Transverse colon (tissue), 4 donors: ENCODE measurements at regions not wholly inside any gene's neighbourhood (a gene's known extent, or its start where the extent isn't known, plus 50 kb on each side); places are given as distances from the start of the nearest gene placed in this dataset.

ENCODE experiments used
- DNase-seq: peaks from one replicate; pipeline ENCODE4 v3.0.0-alpha.2; 2019
- H3K27ac ChIP-seq, 4 donors: fragments of 200-600 bp; sonication (generic); 2 replicates each; pipeline ENCODE4 v1.5.1; 2016 to 2018; ENCODE audit warnings: inconsistent platforms in 4 of 4
- H3K27me3 ChIP-seq: fragments of 200-600 bp; sonication (generic); 2 replicates; pipeline ENCODE4 v1.5.1; 2017; ENCODE audit warnings: inconsistent platforms
- H3K36me3 ChIP-seq, 4 donors: fragments of 200-600 bp; sonication (generic); 2 replicates each; pipeline ENCODE4 v1.5.1; 2017 to 2019; ENCODE audit warnings: inconsistent platforms in 4 of 4
- H3K4me1 ChIP-seq, 4 donors: fragments of 200-600 bp; sonication (generic); 2 replicates each; pipeline ENCODE4 v1.5.1; 2017 to 2020; ENCODE audit warnings: inconsistent platforms in 4 of 4
- H3K4me3 ChIP-seq, 4 donors: fragments of 200-600 bp; sonication (generic); 1 replicate in 1 of 4; 2 replicates in 3 of 4; pipeline versions ENCODE4 v1.5.1 to v1.6.1; 2017 to 2019; ENCODE audit warnings: inconsistent platforms in 4 of 4
- H3K9me3 ChIP-seq, 2 donors: fragments of 200-600 bp; sonication (generic); 2 replicates each; pipeline ENCODE4 v1.5.1; 2017 to 2019; ENCODE audit warnings: inconsistent platforms in 2 of 2
- EP300 ChIP-seq: sonication (generic); formaldehyde crosslinking; IDR thresholded peaks from one replicate; pipeline ENCODE4 v1.6.1; 2017; ENCODE audit warnings: antibody characterized with exemption, low read depth
- POLR2A ChIP-seq: fragments of 450-650 bp; IDR thresholded peaks from one replicate; pipeline ENCODE4 v1.6.1; 2016; ENCODE audit warnings: antibody characterized with exemption, mild to moderate bottlenecking, moderate library complexity
- POLR2AphosphoS5 ChIP-seq, 3 donors: sonication (generic); formaldehyde crosslinking; IDR thresholded peaks; one replicate each; pipeline ENCODE4 v1.6.1; 2016; ENCODE audit warnings: antibody characterized with exemption in 3 of 3
- WGBS, 2 donors: methylation state at CpG; one replicate each; pipeline ENCODE4 v1.1.5; 2018; ENCODE audit warnings: low coverage in 1 of 2; 5-methylcytosine and 5-hydroxymethylcytosine counted together
- in situ Hi-C, 4 donors: fragments of 200-750 bp; cut with MboI; loops; one replicate each; pipeline versions ENCODE4 v1.15.0 to v1.15.1; 2017; ENCODE audit warnings: low sequenced_read_pairs in 3 of 4, low pct_ligation_motif_present in 1 of 4, low pct_unique_long_range_greater_than_20kb in 1 of 4
- intact Hi-C: fragments of 100-400 bp; cut with DNase I; formaldehyde crosslinking; loops from one replicate; pipeline ENCODE4 v1.15.1; 2023; ENCODE audit warnings: low total_unique reads
- TF ChIP-seq, protein P1 (sequence below), 5 experiments: fragments of 200-600 bp in 3 of 5; fragments of 450-650 bp in 2 of 5; sonication (generic) in 3 of 5; IDR thresholded peaks; 1 replicate in 2 of 5; 2 replicates in 3 of 5; pipeline ENCODE4 v1.5.1; 2016 to 2017; ENCODE audit warnings: antibody characterized with exemption in 5 of 5, inconsistent platforms in 3 of 5, mild to moderate bottlenecking in 2 of 5, moderate library complexity in 1 of 5

DNA sequence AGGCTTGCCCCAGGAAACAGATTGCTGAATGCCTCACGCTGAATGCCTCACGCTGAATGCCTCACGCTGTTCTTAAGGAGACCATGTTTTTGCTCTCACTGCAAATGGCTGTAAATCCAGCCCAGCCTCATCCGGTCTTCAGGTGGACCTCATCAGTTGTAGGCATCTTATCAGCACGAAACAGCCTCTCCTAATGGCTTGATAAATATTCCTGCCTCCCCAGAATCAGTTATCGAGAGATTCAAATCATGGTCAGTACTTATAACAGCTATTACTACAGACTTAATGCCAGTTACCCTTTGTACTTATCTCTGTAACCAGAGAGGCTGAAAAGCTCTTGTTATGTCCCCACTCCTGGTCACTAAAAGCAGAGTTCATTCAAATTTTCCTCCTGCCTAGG lies 290.6 kb downstream of the FZD1 start:
- H3K27ac ChIP-seq, result no peak overlapping the region
- H3K4me1 ChIP-seq, result no peaks in the 10 kb centered on the region
- no peak for TF ChIP-seq POLR2AphosphoS5 (IDR thresholded peaks at IDR 0.05)
- TF ChIP-seq, protein P1, sequence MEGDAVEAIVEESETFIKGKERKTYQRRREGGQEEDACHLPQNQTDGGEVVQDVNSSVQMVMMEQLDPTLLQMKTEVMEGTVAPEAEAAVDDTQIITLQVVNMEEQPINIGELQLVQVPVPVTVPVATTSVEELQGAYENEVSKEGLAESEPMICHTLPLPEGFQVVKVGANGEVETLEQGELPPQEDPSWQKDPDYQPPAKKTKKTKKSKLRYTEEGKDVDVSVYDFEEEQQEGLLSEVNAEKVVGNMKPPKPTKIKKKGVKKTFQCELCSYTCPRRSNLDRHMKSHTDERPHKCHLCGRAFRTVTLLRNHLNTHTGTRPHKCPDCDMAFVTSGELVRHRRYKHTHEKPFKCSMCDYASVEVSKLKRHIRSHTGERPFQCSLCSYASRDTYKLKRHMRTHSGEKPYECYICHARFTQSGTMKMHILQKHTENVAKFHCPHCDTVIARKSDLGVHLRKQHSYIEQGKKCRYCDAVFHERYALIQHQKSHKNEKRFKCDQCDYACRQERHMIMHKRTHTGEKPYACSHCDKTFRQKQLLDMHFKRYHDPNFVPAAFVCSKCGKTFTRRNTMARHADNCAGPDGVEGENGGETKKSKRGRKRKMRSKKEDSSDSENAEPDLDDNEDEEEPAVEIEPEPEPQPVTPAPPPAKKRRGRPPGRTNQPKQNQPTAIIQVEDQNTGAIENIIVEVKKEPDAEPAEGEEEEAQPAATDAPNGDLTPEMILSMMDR (IDR thresholded peaks at IDR 0.05), result no peak
- TF ChIP-seq POLR2A, result no peak
- no peak for TF ChIP-seq EP300
- H3K4me3 ChIP-seq, result no peak overlapping the region
- DNase-seq, result no peak
- in situ Hi-C loops, result no loop called here
- H3K36me3 ChIP-seq, result no peaks in the 10 kb centered on the region
- H3K9me3 ChIP-seq, result no peaks in the 10 kb centered on the region
- intact Hi-C loops, result no loop called here
- H3K27me3 ChIP-seq, result no peaks in the 10 kb centered on the region
- 81% methylated on average over 3 to 5 of the region's 6 CpGs for WGBS, 2 donors

DNA sequence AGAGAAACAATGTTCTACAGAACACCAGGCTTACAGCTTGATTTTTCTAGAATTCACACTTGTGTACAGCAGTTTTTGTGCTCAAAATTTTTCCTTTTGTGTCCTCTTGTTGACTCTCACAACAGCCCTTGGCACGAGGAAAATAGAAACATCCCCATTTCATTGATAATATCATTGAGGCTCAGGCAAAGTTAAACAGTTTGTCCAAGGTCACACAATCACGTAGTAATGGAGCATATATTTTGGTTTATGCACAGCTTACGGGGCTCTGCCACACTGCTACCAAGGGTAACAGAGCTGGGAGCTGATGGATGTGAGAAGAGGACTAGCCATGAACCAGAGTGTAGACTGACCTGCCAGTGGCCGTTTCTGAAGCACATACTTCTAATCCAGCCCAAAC lies 292.0 kb downstream of the FZD1 start:
- Histone ChIP-seq H3K4me3 (no peak overlapping the region), H3K9me3 (no peaks in the 10 kb centered on the region), H3K27ac (no peak overlapping the region), H3K4me1 (no peaks in the 10 kb centered on the region), H3K36me3 (no peaks in the 10 kb centered on the region), H3K27me3 (no peaks in the 10 kb centered on the region)
- in situ Hi-C loops, result no loop called here
- DNase-seq, result no peak
- WGBS, 2 donors, result 77 to 100% methylated on average over 3 to 4 of the region's 4 CpGs
- intact Hi-C loops, result no loop called here
- TF ChIP-seq EP300 (no peak), POLR2A (no peak), POLR2AphosphoS5 (IDR thresholded peaks at IDR 0.05) (no peak)
- TF ChIP-seq, protein P1 (IDR thresholded peaks at IDR 0.05), result no peak

DNA sequence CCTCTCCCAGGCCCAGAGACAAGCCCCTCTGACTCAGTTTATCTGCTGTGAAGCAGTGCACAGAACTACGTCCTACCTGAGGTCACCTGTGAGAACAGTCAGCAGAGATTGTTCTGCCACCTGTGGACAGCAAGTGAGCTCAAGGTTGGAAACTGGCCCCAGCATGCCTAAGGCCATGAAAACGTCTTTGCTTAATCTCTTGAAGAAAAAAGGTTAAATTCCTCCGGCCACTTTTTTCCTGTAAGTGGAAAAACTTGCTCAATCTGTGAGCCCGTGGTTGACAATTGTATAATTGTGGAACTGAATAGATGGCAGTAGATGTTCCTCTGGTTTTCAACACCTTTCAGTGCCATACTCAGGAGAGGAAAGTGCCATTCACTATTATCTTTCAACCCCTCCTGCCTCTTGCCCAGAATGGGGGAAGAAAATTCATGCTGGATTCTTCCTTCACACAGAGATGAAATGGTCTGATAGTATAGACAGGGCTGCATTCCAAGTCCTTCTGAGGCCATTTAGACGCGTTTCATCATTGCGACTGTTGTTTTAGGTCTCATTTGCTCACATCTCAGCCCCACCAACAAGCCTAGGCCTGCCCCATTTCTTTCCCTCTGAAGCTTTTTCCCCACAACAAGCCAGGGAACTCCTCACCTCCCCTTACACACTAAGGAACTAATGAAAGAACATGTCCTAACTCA lies 292.9 kb downstream of the FZD1 start:
- H3K27me3 ChIP-seq, result no peaks in the 10 kb centered on the region
- DNase-seq, result no peak
- TF ChIP-seq POLR2AphosphoS5 (IDR thresholded peaks at IDR 0.05), result no peak
- TF ChIP-seq POLR2A, result no peak
- TF ChIP-seq, protein P1 (IDR thresholded peaks at IDR 0.05), result no peak
- TF ChIP-seq EP300, result no peak
- H3K4me1 ChIP-seq, result no peaks in the 10 kb centered on the region
- in situ Hi-C loops, result no loop called here
- intact Hi-C loops, result no loop called here
- no peaks in the 10 kb centered on the region for H3K9me3 ChIP-seq
- H3K27ac ChIP-seq, result no peak overlapping the region
- WGBS, 2 donors, result 72 to 77% methylated on average over 4 to 7 of the region's 7 CpGs
- no peak overlapping the region for H3K4me3 ChIP-seq
- H3K36me3 ChIP-seq, result no peaks in the 10 kb centered on the region

DNA sequence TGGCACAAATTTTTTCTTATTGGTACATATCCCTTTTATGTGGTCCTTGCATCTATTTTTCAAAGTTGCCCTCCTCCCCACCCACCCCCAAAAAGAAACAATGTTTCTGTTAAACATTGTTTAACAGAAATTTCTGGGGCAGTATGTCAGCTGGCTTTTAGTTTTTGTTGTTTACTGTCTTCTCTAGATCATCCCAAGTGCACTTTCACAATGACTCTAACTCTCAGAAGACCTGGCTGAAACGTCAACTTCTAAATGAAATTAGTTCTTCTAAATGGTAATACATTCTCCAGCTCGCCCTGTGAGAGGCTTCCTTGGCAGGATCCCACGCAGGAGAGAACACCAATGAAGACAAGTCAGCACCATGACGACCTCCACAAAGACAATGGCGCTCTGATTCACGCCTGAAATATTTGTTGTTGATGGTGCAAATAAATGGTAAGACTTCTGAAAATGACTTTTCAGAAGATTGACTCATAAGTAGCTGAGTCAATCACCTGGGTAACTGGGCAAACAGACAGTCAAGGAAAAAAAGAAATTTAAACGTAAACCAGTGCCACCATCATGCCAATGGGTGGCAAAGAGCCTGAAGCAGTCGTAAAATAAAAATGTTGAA lies 293.7 kb downstream of the FZD1 start:
- DNase-seq, result no peak
- no peak overlapping the region for H3K4me3 ChIP-seq
- in situ Hi-C loops, result no loop called here
- no peak overlapping the region for H3K27ac ChIP-seq
- no peaks in the 10 kb centered on the region for H3K9me3 ChIP-seq
- no peaks in the 10 kb centered on the region for H3K27me3 ChIP-seq
- TF ChIP-seq EP300, result no peak
- TF ChIP-seq POLR2AphosphoS5 (IDR thresholded peaks at IDR 0.05), result no peak
- no peak for TF ChIP-seq POLR2A
- TF ChIP-seq, protein P1 (IDR thresholded peaks at IDR 0.05), result no peak
- WGBS, 2 donors, result 62 to 68% methylated on average over 7 to 8 of the region's 8 CpGs
- no peaks in the 10 kb centered on the region for H3K4me1 ChIP-seq
- H3K36me3 ChIP-seq, result no peaks in the 10 kb centered on the region
- intact Hi-C loops, result no loop called here
